HG03457 (cell line): ENCODE measurements at regions not wholly inside any gene's neighbourhood (a gene's known extent, or its start where the extent isn't known, plus 50 kb on each side); places are given as distances from the start of the nearest gene placed in this dataset.

Experiments
- ATAC-seq: cut with Tn5 transposase; IDR thresholded peaks from one replicate; pipeline ENCODE4 v1.9.1; 2021; ENCODE audit warnings: moderate number of reproducible peaks; ENCODE audit not compliant: unreplicated experiment

DNA sequence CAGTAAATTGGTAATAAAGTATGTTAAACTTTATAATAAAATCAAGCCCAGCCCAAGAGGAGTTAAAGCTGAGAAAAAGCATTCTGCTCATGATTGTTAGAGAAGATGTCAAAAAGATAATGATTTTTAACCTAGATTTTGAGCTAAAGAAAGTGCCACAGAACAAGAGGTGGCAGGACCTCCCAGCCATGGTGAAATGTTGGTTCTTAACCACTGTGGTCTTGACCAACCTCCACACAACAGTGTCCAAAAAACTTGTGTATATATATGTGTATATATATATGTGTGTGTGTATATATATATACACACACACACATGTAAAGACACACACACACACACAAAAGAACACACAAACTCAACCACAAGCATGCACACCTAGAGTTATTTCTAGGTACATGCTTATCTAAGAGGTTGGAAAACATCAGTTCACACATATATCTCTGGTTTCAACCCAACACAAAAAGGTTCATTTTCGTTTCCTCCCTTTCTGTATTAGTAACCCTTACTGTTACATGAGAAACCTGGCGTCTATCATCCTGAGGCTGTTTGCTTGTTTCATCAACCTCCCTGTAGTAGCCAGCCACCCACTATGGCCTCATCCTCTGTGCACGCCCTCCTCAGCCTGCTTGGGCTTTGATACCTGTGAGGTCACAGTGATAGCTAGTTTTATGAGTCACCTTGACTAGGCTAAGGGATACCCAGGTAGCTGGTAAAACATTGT lies 631.8 kb upstream of the ID2 start:
- peak; percentile 87 for ATAC-seq

DNA sequence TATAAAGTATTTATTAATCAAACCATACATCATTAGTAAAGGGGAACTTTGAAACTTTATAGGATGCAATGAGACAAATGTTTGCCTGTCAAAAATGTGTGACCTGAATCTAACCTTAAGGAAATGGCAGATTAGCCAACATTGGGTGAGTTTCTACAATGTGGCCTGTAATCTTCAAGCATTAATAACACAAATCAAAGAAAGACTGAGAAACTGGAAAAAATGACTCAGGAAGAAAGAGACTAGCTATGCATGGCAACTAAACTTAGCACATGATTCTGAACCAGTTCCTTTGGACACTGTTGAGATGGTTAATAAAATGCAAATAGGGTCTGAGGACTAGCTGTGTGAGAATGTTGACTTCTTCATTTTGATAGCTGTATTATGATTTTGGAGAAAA lies 628.6 kb upstream of the ID2 start:
- ATAC-seq = no peak

DNA sequence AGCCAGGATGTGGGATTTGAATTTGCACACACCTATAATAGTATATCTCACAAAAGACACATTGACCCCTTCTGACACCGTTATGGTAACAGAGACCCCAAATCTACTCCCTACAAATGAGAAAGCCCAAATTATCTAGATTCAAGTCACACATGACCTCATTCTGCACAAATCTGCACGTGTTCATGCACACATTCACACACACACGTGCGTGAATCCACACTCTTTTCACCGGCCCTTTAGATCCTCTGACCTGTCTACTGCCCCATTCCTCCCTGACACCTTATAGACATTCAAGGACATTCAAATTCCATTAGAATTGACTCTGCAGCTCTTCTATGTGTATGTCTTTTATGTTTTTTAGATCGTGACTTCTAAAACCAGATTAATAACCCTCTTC lies 627.8 kb upstream of the ID2 start:
- ATAC-seq = no peak

DNA sequence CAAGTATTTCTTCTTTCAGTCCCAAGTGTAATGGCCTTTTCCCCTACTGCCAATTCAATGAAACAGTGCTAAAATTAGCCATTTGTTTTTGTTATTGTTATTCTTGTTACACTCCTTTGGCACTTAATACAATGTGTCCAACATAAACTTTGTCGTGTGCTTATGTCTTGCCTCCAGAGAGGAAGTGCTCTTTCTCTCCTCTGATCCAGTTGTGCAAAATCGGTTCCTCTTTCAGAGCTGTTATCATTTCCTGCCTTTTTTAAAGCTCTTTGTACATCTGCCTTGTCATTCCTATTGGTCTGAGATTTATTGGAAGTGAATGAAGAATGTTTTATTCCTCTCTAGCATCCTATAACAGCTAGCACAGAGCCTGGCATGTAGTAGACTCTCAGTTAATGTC lies 623.2 kb upstream of the ID2 start:
- ATAC-seq = no peak

DNA sequence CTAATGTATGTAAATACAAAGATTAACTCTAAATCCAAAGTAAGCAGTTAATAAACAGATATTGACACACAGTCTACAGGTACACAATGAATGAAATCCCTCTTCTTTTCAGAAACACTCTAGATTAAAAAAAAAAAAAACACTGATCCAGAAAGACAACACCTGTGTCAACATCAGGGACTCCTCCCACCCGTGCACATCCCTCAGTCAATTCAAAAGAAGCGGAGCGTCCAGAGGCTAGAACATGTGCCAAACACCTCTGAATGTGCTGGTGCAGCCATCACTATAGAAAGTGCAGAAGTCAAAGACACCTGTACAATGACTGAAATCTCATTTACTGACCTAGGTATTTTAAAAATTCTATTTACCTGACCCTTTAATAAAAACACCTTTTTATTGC lies 622.6 kb upstream of the ID2 start:
- no peak for ATAC-seq

DNA sequence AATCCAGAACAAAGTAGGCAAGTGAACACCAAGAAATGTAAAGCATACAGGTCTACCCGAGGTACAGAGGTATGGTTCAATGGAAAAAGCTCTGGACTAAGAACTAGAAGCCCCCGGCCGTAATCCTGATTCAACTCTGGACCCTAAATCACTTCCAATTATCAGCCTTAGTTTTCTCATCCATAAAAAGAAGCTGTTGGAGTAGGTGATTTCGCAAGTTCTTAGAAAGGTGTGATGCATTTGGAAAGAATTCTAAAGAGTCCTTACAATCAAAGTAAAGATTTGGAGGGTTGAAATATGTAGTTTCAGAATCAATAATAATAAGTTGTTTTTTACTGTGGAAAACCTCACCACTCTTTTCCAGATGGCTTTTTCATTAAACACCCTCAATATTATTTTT lies 622.1 kb upstream of the ID2 start:
- no peak for ATAC-seq

DNA sequence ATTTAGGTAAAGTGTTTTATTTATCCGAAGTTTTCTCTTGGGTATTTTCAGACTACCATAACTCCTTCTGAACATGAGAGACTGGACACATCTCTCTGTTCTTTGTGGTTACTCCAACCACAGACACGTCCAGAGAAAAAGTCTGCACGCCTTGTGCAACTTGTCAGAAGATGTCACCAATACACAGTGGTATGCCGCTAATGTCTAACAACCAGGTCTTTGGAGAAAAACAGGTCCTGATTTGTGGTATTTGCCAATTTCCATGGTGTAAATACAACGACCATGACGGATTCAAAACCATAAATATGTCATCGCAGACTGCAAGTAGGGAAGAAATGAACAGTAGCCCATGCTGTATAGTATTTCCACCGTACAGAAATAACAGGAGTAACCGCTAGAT lies 620.6 kb upstream of the ID2 start:
- ATAC-seq = no peak

DNA sequence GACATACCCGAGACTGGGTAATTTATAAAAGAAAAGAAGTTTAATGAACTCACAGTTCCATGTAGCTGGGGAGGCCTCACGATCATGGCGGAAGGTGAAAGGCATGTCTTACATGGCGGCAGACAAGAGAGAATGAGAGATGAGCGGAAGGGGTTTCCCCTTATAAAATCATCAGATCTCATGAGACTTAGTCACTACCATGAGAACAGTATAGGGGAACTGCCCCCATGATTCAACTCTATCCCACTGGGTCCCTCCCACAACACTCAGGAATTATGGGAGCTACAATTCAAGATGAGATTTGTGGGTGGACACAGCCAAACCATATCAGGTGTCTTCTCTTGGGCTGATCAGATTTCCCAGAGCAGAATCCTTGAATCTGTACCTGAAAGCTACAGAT lies 617.3 kb upstream of the ID2 start:
- no peak for ATAC-seq

DNA sequence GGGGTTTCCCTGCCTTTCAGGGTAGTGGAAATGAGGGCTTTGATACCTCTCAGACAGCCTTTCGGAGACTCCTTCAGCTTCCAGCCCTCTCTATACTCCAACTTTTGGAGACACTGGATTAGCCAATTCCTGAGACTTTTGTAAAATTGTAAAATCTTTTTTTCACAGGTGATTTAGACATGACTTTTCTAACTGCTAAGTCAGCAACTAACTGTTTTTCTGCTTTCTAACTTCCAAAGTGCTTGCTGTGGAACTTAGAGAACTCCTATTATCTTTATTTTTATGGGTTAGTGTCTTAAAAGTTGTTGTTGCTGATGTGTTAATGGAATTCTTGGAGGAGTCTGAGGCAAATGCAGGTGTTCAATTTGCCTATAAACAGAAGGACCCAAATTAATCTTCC lies 616.7 kb upstream of the ID2 start:
- ATAC-seq = no peak

DNA sequence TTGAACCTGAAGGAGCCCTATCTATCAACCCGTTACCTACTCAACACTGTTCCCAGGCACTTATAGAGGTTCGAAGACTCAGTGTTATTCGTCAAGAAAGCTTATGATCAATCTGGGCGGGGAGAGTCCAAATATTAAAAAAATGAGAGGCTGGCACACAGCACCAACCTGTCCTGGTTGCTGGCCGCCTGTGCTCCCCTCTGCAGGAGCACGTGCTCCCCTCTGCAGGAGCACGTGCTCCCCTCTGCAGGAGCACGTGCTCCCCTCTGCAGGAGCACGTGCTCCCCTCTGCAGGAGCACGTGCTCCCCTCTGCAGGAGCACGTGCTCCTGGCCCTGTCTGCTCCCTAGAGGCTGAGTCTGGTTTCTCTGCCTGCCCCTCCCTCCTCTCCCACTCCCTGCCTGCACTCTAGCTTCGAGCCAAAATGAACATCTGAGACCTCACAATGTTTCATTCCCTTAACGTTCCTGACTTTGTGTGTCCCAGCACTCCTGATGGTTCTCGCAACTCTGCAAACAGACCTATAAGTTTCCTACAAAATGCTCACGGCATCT lies 614.0 kb upstream of the ID2 start:
- no peak for ATAC-seq

DNA sequence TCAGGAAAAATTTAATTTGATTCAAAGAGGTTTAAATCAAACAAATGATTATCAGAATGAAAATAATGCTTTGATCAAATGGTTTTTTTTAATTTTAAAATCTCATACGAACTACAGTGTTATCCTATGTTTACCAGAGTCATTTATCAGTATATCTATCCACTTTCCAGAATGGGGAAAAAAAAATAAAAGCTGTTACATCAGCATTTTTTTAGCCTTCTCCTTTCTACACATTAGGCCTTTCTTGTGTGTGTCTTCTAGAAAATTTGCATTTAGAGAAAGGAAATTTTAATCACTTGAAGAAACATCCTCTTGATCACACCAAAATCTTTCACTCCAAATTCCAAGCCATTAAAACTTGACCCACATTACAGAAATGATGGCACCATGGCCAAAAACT lies 608.9 kb upstream of the ID2 start:
- ATAC-seq = no peak

DNA sequence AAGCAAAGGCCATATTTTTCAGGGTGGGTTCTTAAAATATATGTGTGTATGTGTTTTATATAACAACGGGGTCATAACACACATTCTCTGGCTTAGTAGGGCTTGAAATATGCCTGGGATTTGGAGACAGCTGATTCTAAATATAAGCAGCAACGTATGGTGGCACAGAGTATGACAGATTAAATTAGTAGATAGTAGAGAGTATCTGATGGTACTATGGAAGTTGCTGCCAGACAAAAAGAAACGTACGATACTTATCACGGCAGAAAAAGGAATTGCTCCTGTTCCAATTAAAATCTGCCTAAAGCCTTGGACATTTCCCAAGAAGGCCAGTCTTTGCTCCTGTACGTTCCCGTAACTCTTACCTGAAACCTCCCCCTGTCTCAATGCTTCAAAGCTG lies 607.9 kb upstream of the ID2 start:
- ATAC-seq = no peak

DNA sequence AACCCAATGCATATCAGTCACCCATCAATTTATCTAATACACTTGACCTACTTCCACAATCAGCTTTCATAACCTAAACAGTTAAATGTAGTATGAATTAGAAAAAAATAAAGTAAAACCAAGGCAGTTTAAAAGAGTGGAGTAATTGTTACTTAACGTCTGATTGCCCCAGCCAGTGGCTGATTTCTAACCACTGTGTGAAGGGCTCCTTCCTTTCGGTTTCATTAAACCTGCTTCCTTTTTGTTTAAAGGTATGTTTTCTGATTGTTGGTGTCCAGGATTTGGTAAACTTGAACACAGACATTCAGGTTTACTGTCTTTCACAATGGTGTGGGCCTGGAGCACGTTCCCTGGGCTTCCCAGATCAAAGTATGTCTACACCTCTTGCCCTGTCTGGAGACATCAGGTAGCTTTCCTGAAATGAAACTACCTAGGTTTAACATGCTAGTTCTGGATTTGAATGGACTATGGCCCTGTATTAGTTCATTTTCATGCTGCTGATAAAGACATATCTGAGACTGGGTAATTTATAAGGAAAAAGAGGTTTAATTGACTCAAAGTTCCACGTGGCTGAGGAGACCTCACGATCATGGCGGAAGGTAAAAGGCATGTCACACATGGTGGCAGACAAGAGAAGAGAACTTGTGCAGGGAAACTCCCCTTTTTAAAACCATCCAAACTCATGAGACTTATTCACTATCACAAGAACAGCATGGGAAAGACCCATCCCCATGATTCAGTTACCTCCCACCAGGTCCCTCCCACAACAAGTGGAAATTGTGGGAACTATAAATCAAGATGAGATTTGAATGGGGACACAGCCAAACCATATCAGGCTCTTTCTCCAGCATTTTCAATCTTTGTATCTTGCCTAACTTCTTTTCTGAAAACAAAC lies 605.2 kb upstream of the ID2 start:
- ATAC-seq = no peak

DNA sequence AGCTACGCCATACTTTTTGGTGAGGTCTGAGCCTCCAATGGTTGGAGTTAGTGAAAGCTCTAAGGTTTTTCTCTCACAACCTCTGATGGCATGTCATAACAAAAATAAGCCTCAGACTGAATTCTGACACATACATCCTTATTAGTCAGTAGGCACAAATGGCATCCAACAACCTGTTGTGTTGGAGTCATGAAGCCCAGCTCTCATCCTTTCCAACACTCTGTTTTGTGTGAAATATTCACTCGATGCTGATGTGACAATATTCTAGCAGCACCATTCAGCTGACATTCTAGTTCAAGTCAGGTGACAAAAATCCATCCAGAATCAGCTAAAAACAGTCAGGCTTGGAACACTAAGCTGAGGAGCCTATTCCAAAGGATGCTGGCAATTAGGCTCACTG lies 603.2 kb upstream of the ID2 start:
- no peak for ATAC-seq

DNA sequence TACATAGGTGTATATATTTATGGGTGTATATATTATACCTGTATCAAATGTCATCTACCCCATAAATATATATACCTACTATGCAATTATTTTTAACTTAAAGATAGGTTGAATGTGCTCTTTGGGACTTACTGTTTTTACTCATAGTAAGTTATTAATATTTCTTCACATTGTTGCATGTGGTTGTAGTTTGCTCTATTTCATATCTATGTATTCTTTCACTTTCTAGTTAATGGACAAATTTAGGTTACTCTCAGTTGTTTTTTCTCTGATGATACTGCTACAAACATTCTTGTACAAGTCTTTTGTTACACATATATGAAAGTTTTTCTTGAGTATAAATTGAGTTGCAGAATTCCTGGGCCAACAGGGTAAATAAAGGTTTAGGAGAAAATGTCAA lies 601.8 kb upstream of the ID2 start:
- no peak for ATAC-seq

DNA sequence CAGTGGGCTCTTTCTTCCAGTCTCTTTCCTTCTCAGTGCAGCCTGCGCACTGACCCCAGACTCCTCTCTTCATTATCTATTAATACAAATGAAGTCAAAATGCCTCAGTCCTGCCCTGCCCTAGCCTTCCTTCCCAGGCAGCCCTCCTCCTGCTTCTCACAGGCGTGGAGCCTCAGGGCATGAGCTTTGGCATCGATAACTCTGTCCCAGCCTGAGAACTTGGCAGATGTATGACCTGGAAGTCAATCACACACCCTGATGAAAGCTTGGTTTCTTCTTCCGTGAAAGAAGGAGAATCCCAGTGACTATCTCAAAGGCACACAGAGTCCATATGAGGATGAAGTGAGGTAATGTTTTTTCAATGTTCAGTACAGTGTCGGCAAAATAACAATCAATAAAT lies 600.7 kb upstream of the ID2 start:
- ATAC-seq = no peak

DNA sequence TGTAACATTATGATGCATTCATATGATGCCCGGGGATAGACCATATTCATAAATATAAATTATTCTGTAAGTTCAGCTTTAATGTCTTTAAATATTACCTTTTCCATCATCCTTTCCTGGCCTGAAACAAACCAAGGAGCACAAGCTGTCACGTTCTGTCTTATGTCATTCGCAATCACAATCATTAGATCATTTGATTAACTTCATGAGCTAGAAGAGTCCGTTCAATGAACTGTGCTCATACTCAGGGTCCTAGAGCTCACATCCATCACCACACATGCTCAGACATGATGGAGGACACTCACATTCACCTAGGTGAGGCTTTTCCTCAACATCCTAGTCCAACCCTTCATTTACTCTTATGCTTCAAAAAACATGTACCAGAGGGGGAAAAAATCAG lies 599.0 kb upstream of the ID2 start:
- no peak for ATAC-seq

DNA sequence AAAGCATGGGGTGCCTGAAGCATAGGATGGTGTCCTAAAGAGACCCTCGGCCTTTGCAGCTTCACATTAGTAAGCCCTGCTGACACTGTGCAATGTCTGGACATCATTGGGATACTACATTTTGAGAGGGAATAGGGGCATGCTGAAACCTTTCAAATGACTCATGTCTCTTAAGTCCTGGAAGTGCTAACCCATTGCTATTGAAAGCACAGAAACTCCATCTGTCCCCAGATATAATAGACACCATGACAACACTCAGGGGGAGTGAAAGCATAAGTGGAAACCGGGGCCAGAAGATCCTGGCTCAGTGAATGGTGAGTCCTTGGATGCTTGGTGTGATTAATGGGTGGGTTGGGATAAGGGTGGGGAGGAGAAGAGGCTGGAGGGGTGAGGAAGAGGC lies 595.5 kb upstream of the ID2 start:
- ATAC-seq = no peak

DNA sequence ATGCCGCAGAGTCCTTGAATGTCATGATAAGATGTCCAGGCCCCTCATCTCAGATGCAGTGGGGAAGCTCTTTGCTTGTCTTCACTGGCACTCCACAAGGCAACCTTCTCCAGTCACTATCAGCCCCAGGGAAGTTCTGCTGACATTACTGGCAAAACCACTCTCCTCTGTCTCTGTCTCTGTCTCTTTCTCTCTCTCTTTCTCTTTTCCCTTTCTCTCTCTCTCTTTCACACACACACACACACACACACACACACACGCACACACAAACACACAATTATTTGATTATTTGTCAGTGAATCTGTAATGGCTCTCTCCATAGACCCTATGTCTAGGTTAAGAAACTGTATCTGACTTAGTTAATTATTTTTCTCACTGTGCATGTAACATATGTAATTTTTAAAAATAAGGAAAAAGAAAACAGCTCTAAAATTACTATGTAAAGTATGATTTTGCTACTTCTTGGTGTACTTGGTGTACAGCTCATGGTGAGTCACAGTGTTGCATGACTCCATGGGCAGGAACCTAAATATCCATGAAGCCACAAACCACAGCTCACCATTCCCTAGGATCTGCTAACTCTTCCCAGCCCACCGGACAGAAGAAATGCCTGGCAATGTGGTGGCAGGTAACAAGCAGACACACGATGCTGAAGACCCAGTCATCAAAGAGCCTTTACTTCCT lies 594.9 kb upstream of the ID2 start:
- ATAC-seq = no peak

DNA sequence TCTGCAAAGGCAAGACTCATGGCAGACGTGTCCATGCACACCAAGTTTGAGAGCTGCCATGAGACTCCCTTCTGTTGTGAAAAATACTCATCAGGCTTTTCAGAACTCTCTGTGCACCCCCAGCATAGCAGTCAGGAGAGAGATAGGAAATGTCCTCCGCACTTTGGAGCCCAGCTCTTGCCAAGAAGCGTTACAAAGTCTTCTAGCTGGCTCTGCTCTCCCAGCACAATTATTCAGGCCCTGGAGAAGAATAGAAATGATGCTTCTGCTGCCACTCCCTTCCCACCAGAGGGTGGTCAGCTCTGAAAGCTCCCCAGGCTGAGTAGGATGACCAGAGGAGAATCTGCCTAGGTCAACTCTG lies 594.4 kb upstream of the ID2 start:
- ATAC-seq = no peak

DNA sequence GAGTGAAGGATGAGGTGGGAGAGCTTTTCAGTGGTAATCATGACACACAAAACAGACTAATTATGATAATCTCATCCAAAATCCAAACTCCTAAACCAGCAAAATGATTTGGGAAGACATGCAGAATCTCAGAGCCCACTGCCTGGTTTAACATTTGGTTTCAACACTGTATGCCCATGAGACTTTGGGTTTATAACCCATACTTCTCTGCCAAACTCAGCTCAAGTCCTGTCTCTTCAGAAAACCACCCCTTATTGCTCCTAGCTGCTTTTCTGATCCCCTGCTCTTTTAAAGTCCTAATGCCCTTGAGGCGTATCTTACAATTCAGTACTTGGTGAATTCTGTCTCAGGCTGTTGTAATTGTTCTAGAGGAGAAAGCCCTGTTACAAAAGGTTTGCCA lies 593.0 kb upstream of the ID2 start:
- ATAC-seq = no peak

DNA sequence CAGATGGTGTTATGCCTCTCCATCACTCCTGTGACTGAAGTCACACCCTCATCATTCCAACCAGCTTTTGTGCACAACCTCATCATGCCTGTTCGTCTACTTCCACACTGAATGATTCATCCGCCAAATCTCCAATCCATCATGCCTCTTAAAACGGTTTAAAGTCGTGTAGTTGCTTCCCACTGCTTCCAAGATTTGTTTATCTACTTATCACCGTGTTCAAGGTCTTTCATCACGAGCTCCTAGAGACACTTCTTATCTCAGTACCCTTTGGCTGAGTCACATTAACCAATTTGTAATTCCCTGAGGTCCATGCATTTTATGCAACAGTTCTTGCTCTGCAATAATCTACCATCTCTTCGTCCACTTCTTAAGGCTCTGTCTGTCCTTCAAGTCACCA lies 592.3 kb upstream of the ID2 start:
- ATAC-seq = no peak
